ENCODE measurements at regions not wholly inside any gene's neighbourhood (a gene's known extent, or its start where the extent isn't known, plus 50 kb on each side); places are given as distances from the start of the nearest gene placed in this dataset.

GRCh38 chr1:189866606-189867005 is 611.1 kb downstream of the BRINP3 start:
- H3K36me3 ChIP-seq (ENCODE audit: insufficient read depth, low read length) = no peaks in the 10 kb centered on the region
- no peak overlapping the region for H3K4me2 ChIP-seq (ENCODE audit: low read length)
- no peaks in the 10 kb centered on the region for H3K9me3 ChIP-seq (replicated peaks; ENCODE audit: low read length)
- no peak overlapping the region for H3K4me3 ChIP-seq (ENCODE audit: low read length)
- H3K4me1 ChIP-seq (ENCODE audit: control insufficient read depth, insufficient read depth, low read length) = no peaks in the 10 kb centered on the region
- H3K27me3 ChIP-seq (ENCODE audit: control insufficient read depth, insufficient read depth, low read length) = no peaks in the 10 kb centered on the region
- no peak overlapping the region for H3K9ac ChIP-seq (ENCODE audit: low read depth, low read length)

GRCh38 chr1:189868021-189868420 is 609.6 kb downstream of the BRINP3 start:
- Histone ChIP-seq H3K4me3 (ENCODE audit: low read length) (no peak overlapping the region), H3K9ac (ENCODE audit: low read depth, low read length) (no peak overlapping the region), H3K27me3 (ENCODE audit: control insufficient read depth, insufficient read depth, low read length) (no peaks in the 10 kb centered on the region)

GRCh38 chr1:189874715-189875435 is 602.8 kb downstream of the BRINP3 start:
- H3K4me3 ChIP-seq (ENCODE audit: low read length) = no peak overlapping the region
- no peaks in the 10 kb centered on the region for H3K27me3 ChIP-seq (ENCODE audit: control insufficient read depth, insufficient read depth, low read length)
- no peaks in the 10 kb centered on the region for H3K36me3 ChIP-seq (ENCODE audit: insufficient read depth, low read length)
- no peaks in the 10 kb centered on the region for H3K4me1 ChIP-seq (ENCODE audit: control insufficient read depth, insufficient read depth, low read length)
- H3K9me3 ChIP-seq (replicated peaks; ENCODE audit: low read length) = no peaks in the 10 kb centered on the region
- H3K4me2 ChIP-seq (ENCODE audit: low read length) = no peak overlapping the region
- no peak overlapping the region for H3K9ac ChIP-seq (ENCODE audit: low read depth, low read length)

More at GRCh38 chr1:189868021-189868420, 609.6 kb downstream of the BRINP3 start:
- Histone ChIP-seq H3K9me3 (replicated peaks; ENCODE audit: low read length) (no peaks in the 10 kb centered on the region), H3K4me1 (ENCODE audit: control insufficient read depth, insufficient read depth, low read length) (no peaks in the 10 kb centered on the region), H3K4me2 (ENCODE audit: low read length) (no peak overlapping the region), H3K36me3 (ENCODE audit: insufficient read depth, low read length) (no peaks in the 10 kb centered on the region)

- Histone ChIP-seq H3K9ac (ENCODE audit: low read depth, low read length) (no peak overlapping the region), H3K36me3 (ENCODE audit: insufficient read depth, low read length) (no peaks in the 10 kb centered on the region), H3K9me3 (replicated peaks; ENCODE audit: low read length) (no peaks in the 10 kb centered on the region), H3K4me1 (ENCODE audit: control insufficient read depth, insufficient read depth, low read length) (no peaks in the 10 kb centered on the region), H3K4me3 (ENCODE audit: low read length) (no peak overlapping the region), H3K4me2 (ENCODE audit: low read length) (no peak overlapping the region), H3K27me3 (ENCODE audit: control insufficient read depth, insufficient read depth, low read length) (no peaks in the 10 kb centered on the region)
Measured at GRCh38 chr1:189880135-189880534, 597.5 kb downstream of the BRINP3 start.

DNA sequence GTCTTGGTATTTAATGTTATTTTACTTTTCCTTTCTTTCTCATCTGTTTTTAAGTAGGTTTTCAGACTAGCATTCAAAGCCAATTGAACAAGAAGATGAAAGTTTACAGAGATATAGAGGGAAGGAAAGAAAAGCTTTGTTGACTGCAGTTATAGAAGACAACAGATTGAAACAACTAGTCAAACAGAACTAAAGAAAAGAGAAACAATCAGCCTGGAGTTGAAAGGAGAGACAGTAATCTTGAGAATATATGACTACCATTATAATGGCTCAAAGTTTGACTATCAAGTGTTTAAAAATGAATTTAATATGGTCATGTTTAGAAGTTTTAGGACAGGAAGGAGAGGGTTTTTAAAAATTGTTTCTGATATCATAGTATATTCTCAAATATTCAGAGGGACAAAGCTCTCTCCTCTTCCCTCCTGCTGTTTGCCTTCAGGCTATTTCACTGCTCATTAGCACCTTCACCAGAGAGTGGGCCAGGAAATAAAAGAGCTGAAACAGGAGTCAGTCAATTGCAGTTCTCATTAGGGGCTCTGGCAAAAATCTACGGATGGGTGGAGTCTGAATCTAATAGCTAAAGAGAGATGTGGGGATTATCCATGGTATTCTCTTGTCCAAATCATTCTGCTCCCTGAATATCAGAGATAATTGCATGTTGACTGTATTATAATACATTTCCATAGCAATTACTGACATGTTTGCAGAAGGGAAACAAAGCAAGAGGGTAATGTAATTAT is 577.8 kb downstream of the BRINP3 start:
- H3K36me3 ChIP-seq (ENCODE audit: insufficient read depth, low read length) = no peaks in the 10 kb centered on the region
- no peak overlapping the region for H3K4me3 ChIP-seq (ENCODE audit: low read length)
- no peaks in the 10 kb centered on the region for H3K4me1 ChIP-seq (ENCODE audit: control insufficient read depth, insufficient read depth, low read length)
- no peak overlapping the region for H3K9ac ChIP-seq (ENCODE audit: low read depth, low read length)
- no peaks in the 10 kb centered on the region for H3K27me3 ChIP-seq (ENCODE audit: control insufficient read depth, insufficient read depth, low read length)
- no peak overlapping the region for H3K4me2 ChIP-seq (ENCODE audit: low read length)
- no peaks in the 10 kb centered on the region for H3K9me3 ChIP-seq (replicated peaks; ENCODE audit: low read length)

- Histone ChIP-seq H3K4me3 (ENCODE audit: low read length) (no peak overlapping the region), H3K4me2 (ENCODE audit: low read length) (no peak overlapping the region), H3K27me3 (ENCODE audit: control insufficient read depth, insufficient read depth, low read length) (no peaks in the 10 kb centered on the region), H3K9me3 (replicated peaks; ENCODE audit: low read length) (no peaks in the 10 kb centered on the region), H3K36me3 (ENCODE audit: insufficient read depth, low read length) (no peaks in the 10 kb centered on the region), H3K4me1 (ENCODE audit: control insufficient read depth, insufficient read depth, low read length) (no peaks in the 10 kb centered on the region), H3K9ac (ENCODE audit: low read depth, low read length) (no peak overlapping the region)
Measured at GRCh38 chr1:189904509-189904908, 573.2 kb downstream of the BRINP3 start.

DNA sequence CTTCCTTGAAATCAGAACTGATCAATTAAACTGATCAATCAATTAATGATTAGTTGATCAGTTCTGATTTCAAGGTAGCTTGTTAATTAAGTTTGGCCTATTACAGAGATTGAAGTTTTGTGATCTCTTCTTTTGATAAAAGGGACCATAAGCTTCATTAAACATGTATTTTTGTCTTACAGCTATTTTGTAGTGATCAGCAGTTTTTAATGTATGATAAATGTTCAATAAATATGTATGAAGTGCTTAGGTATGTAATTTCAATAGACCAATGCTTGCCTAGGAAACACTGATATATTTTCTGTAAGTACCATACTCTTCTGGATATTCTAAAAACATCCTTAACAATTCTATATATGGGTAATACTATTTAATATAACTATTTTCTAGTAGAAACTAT is 569.6 kb downstream of the BRINP3 start:
- no peak overlapping the region for H3K4me3 ChIP-seq (ENCODE audit: low read length)
- H3K36me3 ChIP-seq (ENCODE audit: insufficient read depth, low read length) = no peaks in the 10 kb centered on the region
- no peak overlapping the region for H3K4me2 ChIP-seq (ENCODE audit: low read length)
- H3K27me3 ChIP-seq (ENCODE audit: control insufficient read depth, insufficient read depth, low read length) = no peaks in the 10 kb centered on the region
- no peaks in the 10 kb centered on the region for H3K9me3 ChIP-seq (replicated peaks; ENCODE audit: low read length)
- H3K4me1 ChIP-seq (ENCODE audit: control insufficient read depth, insufficient read depth, low read length) = no peaks in the 10 kb centered on the region
- no peak overlapping the region for H3K9ac ChIP-seq (ENCODE audit: low read depth, low read length)

DNA sequence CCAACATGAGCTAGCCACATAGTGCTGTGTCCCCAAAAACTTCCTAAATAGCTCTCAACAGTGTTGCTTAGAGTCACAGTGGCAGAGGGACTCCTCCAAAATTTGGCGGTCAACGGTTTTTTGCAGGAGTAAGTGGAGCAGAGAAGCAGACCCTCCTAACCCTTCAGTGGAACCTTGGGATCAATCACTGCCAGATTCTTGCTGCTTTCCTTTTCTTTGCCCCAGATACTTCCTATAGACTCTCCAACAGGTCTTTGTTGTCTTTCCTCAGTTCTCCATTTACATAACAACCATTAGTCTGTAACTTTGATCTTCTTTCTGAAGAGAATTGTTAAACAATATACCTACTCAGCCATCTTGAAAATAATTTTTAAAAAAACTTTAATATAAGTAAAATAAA is 556.1 kb downstream of the BRINP3 start:
- Histone ChIP-seq H3K4me3 (ENCODE audit: low read length) (no peak overlapping the region), H3K9ac (ENCODE audit: low read depth, low read length) (no peak overlapping the region), H3K36me3 (ENCODE audit: insufficient read depth, low read length) (no peaks in the 10 kb centered on the region), H3K4me2 (ENCODE audit: low read length) (no peak overlapping the region), H3K9me3 (replicated peaks; ENCODE audit: low read length) (no peaks in the 10 kb centered on the region), H3K27me3 (ENCODE audit: control insufficient read depth, insufficient read depth, low read length) (no peaks in the 10 kb centered on the region), H3K4me1 (ENCODE audit: control insufficient read depth, insufficient read depth, low read length) (no peaks in the 10 kb centered on the region)

GRCh38 chr1:189927641-189928040 is 550.0 kb downstream of the BRINP3 start:
- H3K9me3 ChIP-seq (replicated peaks; ENCODE audit: low read length) = no peaks in the 10 kb centered on the region
- no peak overlapping the region for H3K4me3 ChIP-seq (ENCODE audit: low read length)
- no peaks in the 10 kb centered on the region for H3K36me3 ChIP-seq (ENCODE audit: insufficient read depth, low read length)
- no peaks in the 10 kb centered on the region for H3K27me3 ChIP-seq (ENCODE audit: control insufficient read depth, insufficient read depth, low read length)
- H3K4me1 ChIP-seq (ENCODE audit: control insufficient read depth, insufficient read depth, low read length) = no peaks in the 10 kb centered on the region
- no peak overlapping the region for H3K9ac ChIP-seq (ENCODE audit: low read depth, low read length)
- H3K4me2 ChIP-seq (ENCODE audit: low read length) = no peak overlapping the region

DNA sequence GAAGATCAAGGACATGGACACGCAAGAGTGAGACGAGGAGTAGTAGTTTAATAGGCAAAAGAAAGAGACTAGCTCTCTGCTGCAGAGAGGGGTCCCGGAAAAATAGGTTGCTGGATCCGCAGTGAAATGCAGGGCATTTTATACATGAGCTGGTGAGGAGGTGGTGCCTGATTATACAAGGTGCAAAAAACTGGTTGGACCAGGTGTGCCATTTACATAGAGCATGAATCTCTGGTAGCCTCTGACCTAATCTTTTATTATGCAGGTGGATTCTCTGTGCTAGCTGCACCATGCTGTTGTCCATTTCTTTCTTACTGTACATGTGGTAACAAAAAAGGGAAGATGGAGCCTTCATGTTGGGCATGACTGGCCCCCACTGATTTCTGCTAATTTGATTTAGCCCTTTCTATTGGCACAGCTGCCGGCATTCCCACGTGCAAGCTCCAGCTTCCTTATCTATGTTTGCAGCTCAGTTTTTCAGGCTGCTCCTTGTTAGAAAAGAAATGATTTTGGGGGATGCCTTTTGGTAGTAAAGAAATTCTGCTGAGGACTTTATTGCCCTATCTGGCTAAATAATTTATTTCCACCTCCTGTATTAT is 548.1 kb downstream of the BRINP3 start:
- H3K27me3 ChIP-seq (ENCODE audit: control insufficient read depth, insufficient read depth, low read length) = no peaks in the 10 kb centered on the region
- H3K9ac ChIP-seq (ENCODE audit: low read depth, low read length) = no peak overlapping the region
- H3K4me1 ChIP-seq (ENCODE audit: control insufficient read depth, insufficient read depth, low read length) = no peaks in the 10 kb centered on the region
- no peak overlapping the region for H3K4me2 ChIP-seq (ENCODE audit: low read length)
- H3K36me3 ChIP-seq (ENCODE audit: insufficient read depth, low read length) = no peaks in the 10 kb centered on the region
- H3K9me3 ChIP-seq (replicated peaks; ENCODE audit: low read length) = no peaks in the 10 kb centered on the region
- H3K4me3 ChIP-seq (ENCODE audit: low read length) = no peak overlapping the region

GRCh38 chr1:189936861-189937260 is 540.8 kb downstream of the BRINP3 start:
- no peak overlapping the region for H3K4me3 ChIP-seq (ENCODE audit: low read length)
- H3K36me3 ChIP-seq (ENCODE audit: insufficient read depth, low read length) = no peaks in the 10 kb centered on the region
- no peaks in the 10 kb centered on the region for H3K4me1 ChIP-seq (ENCODE audit: control insufficient read depth, insufficient read depth, low read length)
- no peak overlapping the region for H3K4me2 ChIP-seq (ENCODE audit: low read length)
- H3K9me3 ChIP-seq (replicated peaks; ENCODE audit: low read length) = no peaks in the 10 kb centered on the region
- H3K9ac ChIP-seq (ENCODE audit: low read depth, low read length) = no peak overlapping the region
- no peaks in the 10 kb centered on the region for H3K27me3 ChIP-seq (ENCODE audit: control insufficient read depth, insufficient read depth, low read length)
